ENCODE measurements at regions not wholly inside any gene's neighbourhood (a gene's known extent, or its start where the extent isn't known, plus 50 kb on each side); places are given as distances from the start of the nearest gene placed in this dataset.

DNA sequence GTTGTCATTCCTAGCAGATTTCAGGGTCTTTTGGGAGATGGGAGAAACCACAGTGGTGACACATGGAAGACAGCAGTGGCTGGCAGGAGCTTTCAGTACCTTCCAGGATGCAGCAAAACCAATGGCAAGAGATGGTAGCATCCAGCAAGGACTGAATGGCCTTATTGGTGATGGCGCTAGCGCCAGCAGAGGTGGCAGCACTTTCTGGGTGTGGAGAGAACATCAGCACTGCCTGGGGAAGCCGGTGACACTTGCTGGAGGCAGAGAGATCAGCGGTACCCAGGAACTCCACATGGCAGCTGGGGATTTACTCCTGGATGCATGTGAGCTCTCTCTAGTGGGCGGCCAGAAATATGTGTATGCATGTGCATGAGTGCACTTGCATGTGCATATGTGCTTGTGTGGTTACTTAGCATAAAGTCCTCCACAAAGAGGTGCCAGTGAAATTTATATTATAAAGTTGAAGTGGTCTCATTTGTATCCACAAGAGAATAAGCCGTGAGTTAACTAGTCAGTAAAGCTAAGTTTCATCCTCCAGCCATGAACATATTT lies 364.7 kb downstream of the LMX1A start:
- no TSS peak for BruUV-seq (replicated peaks)
- no peak overlapping the region for H2AFZ ChIP-seq (ENCODE audit: low read depth, low read length)
- no peak for FAIRE-seq
- POLR2A ChIA-PET: no interaction called here
- no peaks in the 10 kb centered on the region for H3K27me3 ChIP-seq (ENCODE audit: control insufficient read depth in 2 of 2, insufficient read depth in 2 of 2, low read length in 2 of 2)
- H3K4me2 ChIP-seq (ENCODE audit: insufficient read depth, low read length): no peak overlapping the region
- H3K9ac ChIP-seq (replicated peaks; ENCODE audit: extremely low read depth, insufficient read depth, low read length): no peak overlapping the region
- no peaks in the 10 kb centered on the region for H4K20me1 ChIP-seq (replicated peaks; ENCODE audit: control insufficient read depth, extremely low read depth, insufficient read depth, low read length)
- intact Hi-C loops (cut with micrococcal nuclease) (no loop called here), dilution Hi-C loops (cut with MboI; ENCODE audit: extremely low pct_ligation_motif_present, low sequenced_read_pairs) (no loop called here)
- no peak for DNase-seq (ENCODE audit: low read depth, low spot score)
- H3K27ac ChIP-seq (ENCODE audit: insufficient read depth, low read depth, low read length): no peak overlapping the region
- no peaks in the 10 kb centered on the region for H3K36me3 ChIP-seq (ENCODE audit: control insufficient read depth in 2 of 2, extremely low read depth in 1 of 2, insufficient read depth in 2 of 2, low read length in 2 of 2)
- H3K9me1 ChIP-seq (replicated peaks; ENCODE audit: control insufficient read depth, extremely low read depth, insufficient read depth, low read length): no peaks in the 10 kb centered on the region
- no peaks in the 10 kb centered on the region for H3K79me2 ChIP-seq (ENCODE audit: control insufficient read depth, insufficient read depth, low read length)
- H3K4me3 ChIP-seq (replicated peaks in 1 of 3; ENCODE audit: insufficient read depth in 1 of 3, low read depth in 1 of 3, low read length in 3 of 3): no peak overlapping the region
- H3K9me3 ChIP-seq (replicated peaks; ENCODE audit: control insufficient read depth, insufficient read depth, low read length): no peaks in the 10 kb centered on the region
- no peaks in the 10 kb centered on the region for H3K4me1 ChIP-seq (ENCODE audit: control insufficient read depth, extremely low read depth, insufficient read depth, low read length)
- CTCF ChIA-PET: no interaction called here
- TF ChIP-seq FOS (IDR thresholded peaks at IDR 0.05; ENCODE audit: borderline replicate concordance, insufficient read depth, low read length): no peak

- FAIRE-seq (no peak), DNase-seq (ENCODE audit: low read depth, low spot score) (no peak)
- Histone ChIP-seq H3K79me2 (ENCODE audit: control insufficient read depth, insufficient read depth, low read length) (no peaks in the 10 kb centered on the region), H3K27me3 (ENCODE audit: control insufficient read depth in 2 of 2, insufficient read depth in 2 of 2, low read length in 2 of 2) (no peaks in the 10 kb centered on the region), H4K20me1 (replicated peaks; ENCODE audit: control insufficient read depth, extremely low read depth, insufficient read depth, low read length) (no peaks in the 10 kb centered on the region), H3K36me3 (ENCODE audit: control insufficient read depth in 2 of 2, extremely low read depth in 1 of 2, insufficient read depth in 2 of 2, low read length in 2 of 2) (no peaks in the 10 kb centered on the region), H3K4me3 (replicated peaks in 1 of 3; ENCODE audit: insufficient read depth in 1 of 3, low read depth in 1 of 3, low read length in 3 of 3) (no peak overlapping the region), H3K27ac (ENCODE audit: insufficient read depth, low read depth, low read length) (no peak overlapping the region), H3K4me1 (ENCODE audit: control insufficient read depth, extremely low read depth, insufficient read depth, low read length) (no peaks in the 10 kb centered on the region), H3K9me3 (replicated peaks; ENCODE audit: control insufficient read depth, insufficient read depth, low read length) (no peaks in the 10 kb centered on the region), H3K9ac (replicated peaks; ENCODE audit: extremely low read depth, insufficient read depth, low read length) (no peak overlapping the region), H3K9me1 (replicated peaks; ENCODE audit: control insufficient read depth, extremely low read depth, insufficient read depth, low read length) (no peaks in the 10 kb centered on the region), H2AFZ (ENCODE audit: low read depth, low read length) (no peak overlapping the region), H3K4me2 (ENCODE audit: insufficient read depth, low read length) (no peak overlapping the region)
- intact Hi-C loops (cut with micrococcal nuclease): no loop called here
- ChIA-PET CTCF (no interaction called here), POLR2A (no interaction called here)
- TF ChIP-seq EZH2 (IDR thresholded peaks at IDR 0.05; ENCODE audit: borderline replicate concordance, low read depth, low read length, severe bottlenecking): no peak
- no peak for TF ChIP-seq POLR2AphosphoS5 (IDR thresholded peaks at IDR 0.05; ENCODE audit: insufficient read depth, low read depth, low read length)
- no peak for TF ChIP-seq FOS (IDR thresholded peaks at IDR 0.05; ENCODE audit: borderline replicate concordance, insufficient read depth, low read length)
- TF ChIP-seq, protein P1, sequence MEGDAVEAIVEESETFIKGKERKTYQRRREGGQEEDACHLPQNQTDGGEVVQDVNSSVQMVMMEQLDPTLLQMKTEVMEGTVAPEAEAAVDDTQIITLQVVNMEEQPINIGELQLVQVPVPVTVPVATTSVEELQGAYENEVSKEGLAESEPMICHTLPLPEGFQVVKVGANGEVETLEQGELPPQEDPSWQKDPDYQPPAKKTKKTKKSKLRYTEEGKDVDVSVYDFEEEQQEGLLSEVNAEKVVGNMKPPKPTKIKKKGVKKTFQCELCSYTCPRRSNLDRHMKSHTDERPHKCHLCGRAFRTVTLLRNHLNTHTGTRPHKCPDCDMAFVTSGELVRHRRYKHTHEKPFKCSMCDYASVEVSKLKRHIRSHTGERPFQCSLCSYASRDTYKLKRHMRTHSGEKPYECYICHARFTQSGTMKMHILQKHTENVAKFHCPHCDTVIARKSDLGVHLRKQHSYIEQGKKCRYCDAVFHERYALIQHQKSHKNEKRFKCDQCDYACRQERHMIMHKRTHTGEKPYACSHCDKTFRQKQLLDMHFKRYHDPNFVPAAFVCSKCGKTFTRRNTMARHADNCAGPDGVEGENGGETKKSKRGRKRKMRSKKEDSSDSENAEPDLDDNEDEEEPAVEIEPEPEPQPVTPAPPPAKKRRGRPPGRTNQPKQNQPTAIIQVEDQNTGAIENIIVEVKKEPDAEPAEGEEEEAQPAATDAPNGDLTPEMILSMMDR (IDR thresholded peaks at IDR 0.05; ENCODE audit: extremely low read depth in 1 of 2, insufficient read depth in 1 of 2, low read depth in 1 of 2, low read length in 2 of 2): no peak
- TF ChIP-seq, protein P2, sequence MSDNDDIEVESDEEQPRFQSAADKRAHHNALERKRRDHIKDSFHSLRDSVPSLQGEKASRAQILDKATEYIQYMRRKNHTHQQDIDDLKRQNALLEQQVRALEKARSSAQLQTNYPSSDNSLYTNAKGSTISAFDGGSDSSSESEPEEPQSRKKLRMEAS (IDR thresholded peaks at IDR 0.05; ENCODE audit: insufficient read depth, insufficient read length): no peak
- no peak for TF ChIP-seq JUN (IDR thresholded peaks at IDR 0.05; ENCODE audit: borderline replicate concordance, insufficient read depth, insufficient read length, low read depth)
- no peak for TF ChIP-seq GATA2 (IDR thresholded peaks at IDR 0.05; ENCODE audit: insufficient read depth, insufficient read length, low read depth, low read length)
- no TSS peak for BruUV-seq (replicated peaks)
- dilution Hi-C loops (cut with MboI; ENCODE audit: extremely low pct_ligation_motif_present, low sequenced_read_pairs): no loop called here
These were observed 373.4 kb downstream of the LMX1A start for GRCh38 chr1:164983023-164983650.

All from endothelial cell of umbilical vein (primary cell).